ENCODE measurements at regions not wholly inside any gene's neighbourhood (a gene's known extent, or its start where the extent isn't known, plus 50 kb on each side); places are given as distances from the start of the nearest gene placed in this dataset.
"Not testable (repeated sequence)": the region's sequence is repeated elsewhere in the genome, so short reads cannot be mapped to it uniquely, and the experiment has no call there.

DNA sequence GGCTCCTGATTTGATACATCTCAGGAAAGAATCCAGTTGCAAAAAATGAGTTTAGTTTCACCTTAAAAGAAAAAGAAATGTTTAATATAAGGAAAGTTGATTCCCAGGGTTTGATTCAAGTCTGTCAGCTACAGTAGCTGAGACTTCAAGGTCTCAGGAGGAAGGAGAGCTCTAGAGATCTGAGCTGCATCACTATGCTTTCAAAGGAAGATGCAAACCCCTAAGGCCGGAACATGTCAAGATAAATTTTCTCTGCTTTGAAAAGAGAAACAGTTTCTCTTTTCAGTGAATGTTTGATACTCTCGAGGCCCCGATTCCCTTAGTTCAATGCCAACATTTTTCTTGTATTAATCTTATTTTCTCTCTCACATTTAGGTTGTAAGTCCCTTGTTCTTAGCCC lies 128.6 kb downstream of the RGPD3 start:
- no peak for DNase-seq (ENCODE audit: low read depth)

DNA sequence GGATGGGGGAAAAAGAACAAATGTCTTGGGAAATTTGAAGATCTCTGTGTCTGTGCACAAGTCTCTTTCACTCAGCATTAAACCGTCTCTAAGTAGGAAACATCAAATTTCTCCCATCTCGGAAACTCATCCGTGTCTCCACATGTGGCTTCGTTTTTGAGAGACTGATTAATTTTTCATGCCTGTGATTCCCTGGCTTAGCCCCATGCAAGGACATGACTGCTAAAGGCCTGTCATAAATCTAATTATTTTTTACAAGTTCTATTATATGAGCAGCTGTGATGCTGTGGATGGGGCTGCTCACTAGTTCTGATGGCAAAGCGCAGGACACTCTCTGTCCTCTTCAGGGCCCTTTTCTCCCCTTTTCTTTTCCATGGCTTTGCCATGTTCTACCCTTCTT lies 129.1 kb downstream of the RGPD3 start:
- no peak for DNase-seq (ENCODE audit: low read depth)

DNA sequence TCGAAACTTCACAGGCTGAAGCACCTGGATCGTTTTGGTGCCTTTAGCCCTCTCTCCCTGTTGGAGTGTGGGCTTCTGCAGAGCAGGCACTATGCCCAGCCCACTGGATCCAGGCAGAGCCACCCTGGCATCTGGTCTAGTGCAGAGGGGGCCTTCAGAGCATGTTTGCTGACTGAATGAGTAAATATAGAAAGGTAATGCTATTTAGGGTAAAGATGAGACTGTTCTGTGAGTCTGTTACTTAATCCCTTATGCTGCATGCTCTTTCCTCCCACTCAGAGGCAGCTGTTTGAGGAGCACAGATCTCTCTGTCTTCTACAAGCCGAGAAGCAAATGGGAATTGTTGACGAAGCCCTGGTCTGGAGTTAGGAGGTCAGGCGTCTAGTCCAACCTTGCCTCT lies 130.2 kb downstream of the RGPD3 start:
- no peak for DNase-seq (ENCODE audit: low read depth)

DNA sequence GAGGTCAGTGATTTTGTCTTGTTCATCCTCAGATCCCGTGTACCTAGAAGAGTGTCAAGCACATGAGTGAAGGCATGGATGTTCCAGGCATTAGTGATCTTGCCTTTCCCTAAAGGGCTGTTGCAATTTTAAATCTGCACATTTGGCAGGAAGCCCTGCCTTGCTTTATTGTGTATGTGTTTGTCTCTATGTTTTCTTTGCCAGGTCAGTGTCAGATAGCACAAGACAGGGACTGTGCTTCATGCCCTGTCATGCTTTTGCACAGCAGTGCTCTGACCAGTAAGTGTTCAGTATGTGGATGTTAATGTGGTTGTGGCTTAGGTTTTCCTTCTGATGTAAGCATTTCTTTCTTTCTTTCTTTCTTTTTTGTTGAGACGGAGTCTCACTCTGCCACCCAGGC lies 131.5 kb downstream of the RGPD3 start:
- no peak for DNase-seq (ENCODE audit: low read depth)

DNA sequence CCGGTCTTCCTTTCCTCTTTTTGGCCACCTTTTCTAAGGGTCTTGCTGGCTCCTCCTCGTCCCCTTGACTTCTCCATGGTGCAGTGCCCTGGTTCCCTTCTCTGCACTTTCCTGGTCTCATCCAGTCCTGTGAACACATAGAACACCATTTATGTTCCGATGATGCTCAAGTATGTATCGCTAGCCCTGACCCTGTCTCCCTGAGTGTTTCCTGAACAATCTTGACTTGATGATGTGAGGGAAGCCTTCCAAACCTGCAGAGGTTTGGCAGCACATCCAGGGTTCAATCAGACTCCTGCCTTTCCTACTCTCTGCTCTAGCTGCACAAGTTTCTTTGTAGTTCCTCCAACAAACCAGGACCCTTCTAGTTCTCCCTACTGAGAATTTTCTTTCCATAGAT lies 132.1 kb downstream of the RGPD3 start:
- no peak for DNase-seq (ENCODE audit: low read depth)

DNA sequence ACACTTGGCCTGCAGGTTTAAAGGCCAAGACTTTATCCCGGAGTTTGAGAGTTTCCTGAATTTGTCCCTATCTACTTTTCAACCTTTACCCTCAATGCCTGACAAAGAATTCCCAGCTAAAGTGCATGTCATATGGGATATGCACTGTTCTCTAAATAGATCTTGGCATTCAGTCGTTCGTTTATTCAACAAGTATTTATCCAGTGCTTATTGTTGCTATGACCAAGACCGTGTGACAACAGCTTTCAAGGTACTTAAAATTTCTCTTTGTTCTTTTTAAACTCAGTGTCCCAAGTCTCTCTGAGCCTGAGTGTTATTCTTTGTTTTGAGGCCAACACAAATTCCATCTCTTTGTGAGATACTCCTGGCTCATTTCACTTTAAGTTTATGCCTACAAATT lies 133.4 kb downstream of the RGPD3 start:
- no peak for DNase-seq (ENCODE audit: low read depth)

DNA sequence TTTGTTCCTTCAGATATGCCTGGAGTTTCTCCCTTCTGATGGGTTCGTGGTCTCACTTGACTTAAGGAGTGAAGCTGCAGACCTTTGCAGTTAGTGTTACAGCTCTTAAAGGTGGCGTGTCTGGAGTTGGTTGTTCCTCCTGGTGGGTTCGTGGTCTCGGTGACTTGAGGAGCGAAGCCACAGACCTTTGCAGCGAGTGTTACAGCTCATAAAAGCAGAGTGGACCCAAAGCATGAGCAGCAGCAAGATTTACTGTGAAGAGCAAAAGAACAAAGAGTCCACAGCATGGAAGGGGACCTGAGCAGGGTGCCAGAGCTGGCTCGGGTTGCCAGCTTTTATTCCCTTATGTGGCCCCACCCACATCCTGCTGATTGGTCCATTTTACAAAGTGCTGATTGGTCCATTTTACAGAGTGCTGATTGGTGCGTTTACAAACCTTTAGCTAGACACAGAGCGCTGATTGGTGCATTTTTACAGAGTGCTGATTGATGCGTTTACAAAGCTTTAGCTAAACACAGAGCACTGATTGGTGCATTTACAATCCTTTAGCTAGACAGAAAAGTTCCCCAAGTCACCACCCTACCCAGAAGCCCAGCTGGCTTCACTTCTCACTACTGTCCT lies 134.8 kb downstream of the RGPD3 start:
- not testable (repeated sequence) for DNase-seq (ENCODE audit: low read depth)

DNA sequence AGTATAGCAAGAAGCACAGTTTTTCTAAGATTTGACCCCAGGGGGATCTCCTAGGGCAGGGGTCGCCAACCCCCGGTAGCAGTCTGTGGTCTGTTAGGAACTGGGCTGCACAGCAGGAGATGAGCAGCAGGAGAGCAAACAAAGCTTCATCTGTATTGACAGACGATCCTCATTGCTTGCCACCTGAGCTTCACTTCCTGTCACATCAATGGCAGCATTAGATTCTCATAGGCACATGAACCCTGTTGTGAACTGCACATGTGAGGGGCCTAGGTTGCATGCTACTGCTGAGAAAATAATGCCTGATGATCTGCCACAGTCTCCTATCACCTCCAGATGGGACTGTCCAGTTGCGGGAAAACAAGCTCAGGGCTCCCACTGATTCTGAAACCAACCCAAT lies 136.2 kb downstream of the RGPD3 start:
- no peak for DNase-seq (ENCODE audit: low read depth)

DNA sequence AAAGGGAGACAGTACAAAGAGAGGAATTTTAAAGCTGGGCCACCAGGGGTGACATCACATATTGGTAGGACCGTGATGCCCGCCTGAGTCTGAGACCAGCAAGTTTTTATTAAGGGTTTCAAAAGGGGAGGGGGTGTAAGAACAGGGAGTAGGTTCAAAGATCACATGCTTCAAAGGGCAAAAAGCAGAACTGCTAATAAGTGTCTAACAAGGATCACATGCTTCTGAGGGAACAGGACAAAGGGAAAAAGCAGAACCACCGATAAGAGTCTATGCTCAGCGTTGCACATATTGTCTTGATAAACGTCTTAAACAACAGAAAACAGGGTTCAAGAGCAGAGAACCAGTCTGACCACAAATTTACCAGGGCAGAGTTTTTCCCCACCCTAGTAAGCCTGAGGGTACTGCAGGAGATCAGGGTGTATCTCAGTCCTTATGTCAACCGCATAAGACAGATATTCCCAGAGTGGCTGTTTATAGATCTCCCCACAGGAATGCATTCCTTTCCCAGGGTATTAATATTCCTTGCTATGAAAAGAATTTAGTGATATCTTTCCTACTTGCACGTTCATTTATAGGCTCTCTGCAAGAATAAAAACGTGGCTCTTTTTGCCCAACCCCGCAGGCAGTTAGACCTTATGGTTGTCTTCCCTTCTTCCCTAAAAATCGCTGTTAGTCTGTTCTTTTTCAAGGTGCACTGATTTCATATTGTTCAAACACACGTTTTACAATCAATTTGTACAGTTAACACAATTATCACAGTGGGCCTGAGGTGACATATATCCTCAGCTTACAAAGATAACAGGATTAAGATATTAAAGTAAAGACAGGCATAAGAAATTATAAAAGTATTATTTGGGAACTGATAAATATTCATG lies 136.5 kb upstream of the UXS1 start:
- DNase-seq (ENCODE audit: low read depth): not testable (repeated sequence)

DNA sequence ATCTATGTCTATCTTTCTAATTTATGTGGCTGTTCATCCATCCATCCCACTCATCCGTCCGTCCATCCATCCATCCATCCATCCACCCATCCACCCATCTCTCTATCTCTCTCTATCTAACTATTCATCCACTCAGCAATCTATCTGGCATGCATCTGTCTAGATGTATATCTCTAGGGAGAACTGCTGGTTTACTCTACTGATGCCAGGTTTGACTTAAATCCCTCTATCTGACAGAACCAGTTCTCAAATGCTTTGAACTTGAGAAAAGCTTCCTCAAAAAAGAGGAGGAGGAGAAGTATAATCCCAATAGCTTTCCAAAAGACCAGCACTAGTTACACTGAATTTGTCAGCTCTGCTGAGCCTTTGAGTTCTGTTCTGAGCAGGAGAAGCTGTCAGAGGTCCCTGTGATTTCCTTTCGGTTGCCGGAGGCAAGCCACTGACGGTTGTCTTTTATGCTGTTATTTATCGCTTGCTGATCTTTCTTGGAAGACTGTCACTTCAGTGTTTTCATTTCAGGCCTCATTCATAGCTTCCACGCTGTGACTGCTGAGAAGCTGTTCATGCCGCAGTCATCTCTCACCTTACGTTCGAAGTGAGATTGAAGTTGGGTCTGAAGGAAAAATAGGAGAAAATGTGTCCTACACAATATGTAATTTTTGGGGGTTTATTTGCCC lies 129.4 kb upstream of the UXS1 start:
- DNase-seq (ENCODE audit: low read depth): no peak

DNA sequence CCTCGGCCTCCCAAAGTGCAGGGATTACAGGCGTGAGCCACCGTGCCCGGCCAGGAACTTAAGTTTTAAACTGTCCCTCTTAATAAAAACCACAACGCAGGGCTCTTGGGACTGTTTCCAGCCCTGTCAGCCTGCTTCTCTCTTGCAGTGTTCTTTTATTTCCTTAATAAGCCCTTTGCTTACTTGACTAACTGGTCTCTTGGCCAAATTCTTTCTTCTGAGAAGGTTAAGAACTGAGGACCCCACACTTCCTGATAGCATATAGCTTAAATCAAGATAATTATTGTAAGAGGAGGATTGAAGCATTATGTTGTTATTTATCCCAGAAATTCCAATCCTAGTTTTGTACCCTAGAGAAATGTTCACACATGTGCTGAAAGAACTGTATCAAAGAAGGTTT lies 128.2 kb upstream of the UXS1 start:
- DNase-seq (ENCODE audit: low read depth): no peak

DNA sequence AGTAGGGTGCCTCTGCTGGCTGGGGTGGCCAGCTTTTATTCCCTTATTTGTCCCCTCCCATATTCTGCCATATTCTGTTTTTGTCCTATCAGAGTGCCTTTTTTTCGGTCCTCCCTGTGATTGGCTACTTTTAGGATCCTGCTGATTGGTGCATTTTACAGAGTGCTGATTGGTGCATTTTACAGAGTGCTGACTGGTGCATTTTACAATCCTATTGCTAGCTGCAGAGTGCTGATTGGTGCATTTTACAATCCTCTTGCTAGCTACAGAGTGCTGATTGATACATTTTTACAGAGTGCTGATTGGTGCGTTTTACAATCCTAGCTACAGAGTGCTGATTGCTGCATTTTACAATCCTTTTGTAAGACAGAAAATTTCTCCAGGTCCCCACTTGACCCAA lies 126.3 kb upstream of the UXS1 start:
- DNase-seq (ENCODE audit: low read depth): not testable (repeated sequence)

DNA sequence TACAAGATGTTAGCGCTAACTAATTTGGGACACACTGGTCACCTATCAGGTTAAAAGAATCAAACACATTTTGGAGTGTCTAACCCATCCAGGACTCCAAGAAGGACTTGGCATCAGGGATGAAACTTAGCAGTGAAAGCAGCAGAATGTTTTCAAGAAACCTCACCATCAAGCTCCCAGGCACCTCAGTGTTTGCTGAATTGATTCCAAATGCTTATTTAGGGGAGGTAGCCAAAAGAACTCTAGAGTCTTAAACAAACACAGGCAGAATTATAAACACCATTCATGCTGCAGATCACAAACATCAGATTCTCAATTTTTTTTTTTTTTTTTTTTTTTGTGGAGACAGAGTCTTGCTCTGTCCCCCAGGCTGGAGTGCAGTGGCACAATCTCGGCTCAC lies 122.8 kb upstream of the UXS1 start:
- DNase-seq (ENCODE audit: low read depth): no peak

DNA sequence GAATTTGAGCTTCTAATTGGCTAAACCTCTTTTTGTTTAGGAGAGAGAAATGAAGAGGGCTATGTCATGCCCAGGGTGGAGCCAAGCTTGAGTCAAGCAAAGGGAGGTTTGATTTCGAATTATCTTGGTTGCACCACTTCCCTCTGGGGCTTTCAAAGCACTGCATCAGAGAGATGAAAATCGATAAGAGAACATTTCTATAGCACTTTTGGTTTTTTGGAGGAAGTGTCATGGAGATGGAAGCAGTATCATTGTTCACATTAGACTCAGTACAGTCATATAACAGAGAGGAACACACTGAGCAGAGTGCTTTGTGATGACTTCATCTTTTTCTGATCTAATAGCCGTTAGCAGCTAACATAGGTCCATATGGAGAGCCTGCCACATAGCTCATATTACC lies 120.3 kb upstream of the UXS1 start:
- DNase-seq (ENCODE audit: low read depth): no peak

DNA sequence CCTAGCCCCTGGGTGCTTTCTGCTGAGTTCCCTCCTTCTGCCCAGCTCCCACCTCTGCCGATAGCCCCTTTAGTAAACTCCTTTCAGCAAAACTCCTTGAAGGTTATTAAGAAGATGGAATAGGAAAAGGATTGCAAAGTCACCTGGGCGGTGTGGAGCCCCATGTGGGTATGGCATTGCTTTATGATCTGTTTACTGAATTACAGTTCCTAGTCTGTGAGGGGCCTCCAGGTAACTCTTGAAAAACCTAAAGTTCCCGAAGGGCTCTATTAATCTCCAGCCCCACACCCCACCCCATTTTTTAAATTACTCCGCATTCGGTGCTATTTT lies 116.9 kb upstream of the UXS1 start:
- DNase-seq (ENCODE audit: low read depth): no peak

DNA sequence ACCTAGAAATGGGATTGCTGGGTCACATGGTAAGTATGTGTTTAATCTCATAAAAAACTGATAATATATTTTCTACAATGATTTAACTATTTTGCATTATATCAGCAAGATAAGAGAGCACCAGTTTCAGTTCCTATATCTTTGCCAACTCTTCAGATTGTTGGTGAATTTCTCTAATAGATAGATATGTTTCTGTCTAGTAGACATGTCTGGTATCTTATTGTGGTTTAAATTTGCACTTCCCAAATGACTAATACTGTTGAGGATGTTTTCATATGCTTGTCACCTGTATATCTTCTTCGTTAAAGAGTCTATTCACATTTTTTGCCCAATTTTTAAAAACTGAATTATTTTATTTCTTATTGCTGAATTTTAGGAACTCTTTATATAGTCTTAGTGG lies 113.8 kb upstream of the UXS1 start:
- DNase-seq (ENCODE audit: low read depth): no peak

DNA sequence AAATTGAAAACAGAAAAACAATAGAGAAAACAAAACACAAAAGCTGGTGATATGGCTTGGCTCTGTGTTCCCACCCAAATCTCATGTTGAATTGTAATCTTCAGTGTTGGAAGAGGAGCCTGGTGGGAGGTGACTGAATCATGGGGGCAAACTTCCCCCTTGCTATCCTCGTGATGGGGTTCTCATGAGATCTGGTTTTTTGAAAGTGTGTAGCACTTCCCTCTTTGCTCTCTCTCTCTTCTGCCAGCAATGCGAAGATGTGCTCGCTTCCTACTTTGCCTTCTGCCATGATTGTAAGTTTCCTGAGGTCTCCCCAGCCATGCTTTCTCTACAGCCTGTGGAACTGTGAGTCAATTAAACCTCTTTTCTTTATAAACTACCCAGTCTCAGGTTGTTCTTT lies 112.3 kb upstream of the UXS1 start:
- DNase-seq (ENCODE audit: low read depth): no peak

DNA sequence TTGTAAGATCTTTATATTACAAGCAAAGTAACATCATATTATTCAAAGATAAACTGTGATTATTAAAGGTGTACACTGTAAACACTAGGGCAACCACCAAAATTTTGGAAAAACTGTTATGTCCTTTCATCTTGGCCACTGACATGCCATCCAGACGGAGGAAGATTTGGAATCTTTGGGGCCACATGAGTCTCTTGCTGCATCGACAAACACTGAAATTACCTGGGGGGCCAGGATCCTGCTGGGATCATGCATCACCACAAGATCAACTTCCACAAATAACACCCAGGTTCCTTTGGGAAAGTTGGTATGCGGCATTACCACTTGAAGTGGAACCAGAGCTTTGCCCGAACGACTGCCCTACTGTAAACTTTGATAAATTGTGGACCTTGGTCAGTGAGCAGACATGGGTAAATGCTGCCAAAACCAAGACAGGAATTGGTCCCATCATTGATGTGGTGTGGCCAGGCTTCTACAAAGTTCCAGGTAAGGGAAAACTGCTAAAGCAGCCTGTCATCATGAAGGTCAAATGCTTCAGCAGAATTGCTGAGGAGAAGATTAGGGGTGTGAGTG lies 110.6 kb upstream of the UXS1 start:
- no peak for DNase-seq (ENCODE audit: low read depth)

DNA sequence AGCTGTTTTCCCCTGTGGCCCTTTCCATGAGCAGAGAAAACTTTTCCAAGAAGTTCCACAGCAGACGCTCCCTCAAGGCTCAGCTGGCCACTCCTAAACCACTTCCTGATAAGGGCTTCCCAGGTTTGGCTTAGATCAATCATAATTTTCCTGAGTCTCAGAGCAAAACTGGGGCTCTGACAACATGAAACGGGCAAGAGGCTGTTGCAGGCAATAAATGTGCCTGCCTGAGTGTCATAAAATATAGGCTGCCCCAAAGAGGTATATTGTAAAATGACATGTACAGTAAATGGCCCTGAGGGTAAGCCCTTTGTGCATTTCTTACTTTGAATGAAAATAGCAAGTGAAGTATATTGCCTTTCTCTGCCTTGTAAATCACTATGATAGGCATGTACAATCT lies 105.6 kb upstream of the UXS1 start:
- DNase-seq (ENCODE audit: low read depth): no peak

DNA sequence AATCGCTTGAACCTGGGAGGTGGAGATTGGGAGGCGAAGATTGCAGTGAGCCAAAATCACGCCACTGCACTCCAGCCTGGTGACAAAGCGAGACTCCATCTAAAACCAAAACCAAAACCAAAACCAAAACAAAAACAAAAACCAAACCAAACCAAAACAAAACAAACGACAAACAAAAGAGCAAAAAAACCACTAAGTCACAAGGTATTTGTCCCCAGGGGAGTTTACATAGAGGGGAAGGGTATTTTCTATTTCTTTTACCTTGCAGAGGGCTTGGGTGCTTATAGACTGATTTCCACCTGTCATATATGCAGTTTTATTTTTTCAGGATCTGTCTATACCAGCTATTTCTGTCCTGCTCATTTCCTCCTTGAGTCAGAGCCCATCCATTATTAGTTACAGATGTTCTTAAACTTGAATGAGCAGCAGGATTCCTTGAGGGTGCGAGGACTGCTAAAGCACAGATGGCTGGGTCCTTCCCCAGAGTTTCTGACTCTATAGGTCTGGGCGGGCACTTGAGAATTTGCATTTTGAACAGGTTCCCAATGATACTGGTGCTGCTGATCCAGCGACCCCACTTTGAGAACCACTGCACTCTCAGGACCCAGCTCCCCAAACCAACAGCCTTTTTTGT lies 102.2 kb upstream of the UXS1 start:
- DNase-seq (ENCODE audit: low read depth): no peak

DNA sequence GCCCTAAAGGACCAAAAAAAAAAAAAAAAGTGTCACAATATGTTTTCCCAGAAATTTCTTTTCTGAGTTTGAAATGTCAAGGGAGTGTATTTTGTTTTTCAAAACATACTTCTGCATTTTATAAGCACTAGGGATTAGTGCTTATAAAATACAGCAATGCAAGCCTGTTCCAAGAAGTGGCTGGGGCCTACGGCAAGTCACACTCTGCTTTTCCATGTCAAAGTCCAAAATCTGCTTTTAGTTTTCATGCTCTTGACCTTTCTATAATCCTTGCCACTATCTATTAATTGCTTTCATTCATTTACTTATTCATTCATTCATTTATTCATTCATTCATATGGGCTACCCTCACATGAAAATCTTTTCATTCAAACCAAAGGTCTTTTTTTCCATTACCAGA lies 100.1 kb upstream of the UXS1 start:
- DNase-seq (ENCODE audit: low read depth): no peak

DNA sequence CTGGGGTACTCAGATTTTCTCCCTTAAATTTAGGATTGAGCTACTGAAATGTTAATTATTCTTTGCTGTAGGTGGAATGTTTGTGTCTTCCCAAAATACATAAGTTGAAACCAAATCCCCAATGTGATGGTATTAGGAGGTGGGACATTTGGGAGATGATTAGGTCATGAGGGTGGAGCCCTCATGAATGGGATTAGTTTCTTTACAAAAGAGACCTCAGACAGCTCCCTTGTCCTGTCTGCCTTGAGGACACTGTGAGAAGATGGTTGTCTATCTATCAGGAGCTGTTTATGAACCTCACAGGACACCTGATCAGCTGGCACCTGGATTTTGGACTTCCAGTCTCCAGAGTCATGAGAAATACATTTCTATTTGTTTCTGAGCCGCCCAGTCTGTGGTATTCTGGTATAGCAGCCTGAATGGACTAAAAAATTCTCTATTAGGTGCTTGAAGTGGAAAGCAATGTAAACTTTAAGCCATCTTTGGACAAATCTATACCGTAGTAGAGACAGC lies 99.2 kb upstream of the UXS1 start:
- no peak for DNase-seq (ENCODE audit: low read depth)
